Fibroblast of lung (primary cell): ENCODE measurements at regions not wholly inside any gene's neighbourhood (a gene's known extent, or its start where the extent isn't known, plus 50 kb on each side); places are given as distances from the start of the nearest gene placed in this dataset.

Source experiments
- EZH2 ChIP-seq: IDR thresholded peaks from 2 replicates; pipeline ENCODE4 v1.5.1; 2012; ENCODE audit warnings: low read length, control low read depth, mild to moderate bottlenecking; ENCODE audit errors: missing control alignments
- TF ChIP-seq, protein P1 (sequence below), 2 donors: IDR thresholded peaks in 1 of 2; conservative IDR thresholded peaks in 1 of 2; 1 replicate in 1 of 2; 2 replicates in 1 of 2; pipeline ENCODE4 v1.5.1; 2011 to 2012; ENCODE audit warnings: low read length in 2 of 2, control low read depth in 1 of 2, inconsistent platforms in 1 of 2, low read depth in 1 of 2, mild to moderate bottlenecking in 1 of 2

DNA sequence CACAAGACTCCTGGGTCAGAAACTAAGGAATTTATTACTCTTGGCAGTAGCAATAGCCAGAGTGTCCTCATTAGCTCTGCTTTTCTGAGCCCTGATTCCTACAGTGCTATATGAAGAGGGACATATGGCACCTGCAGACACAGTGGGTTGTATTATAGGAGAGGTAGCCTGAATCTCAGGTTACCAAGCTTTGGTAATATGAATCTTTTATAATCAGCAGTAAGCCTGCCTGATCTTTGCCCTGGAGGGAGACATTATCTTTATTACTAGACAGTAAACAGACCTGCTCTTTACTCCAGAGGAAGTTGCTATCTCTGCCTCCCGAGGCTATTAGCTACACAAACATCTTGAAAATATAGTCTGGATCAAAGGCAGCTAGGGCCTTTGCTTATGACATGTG lies 62.5 kb upstream of the HOPX start:
- TF ChIP-seq, protein P1, sequence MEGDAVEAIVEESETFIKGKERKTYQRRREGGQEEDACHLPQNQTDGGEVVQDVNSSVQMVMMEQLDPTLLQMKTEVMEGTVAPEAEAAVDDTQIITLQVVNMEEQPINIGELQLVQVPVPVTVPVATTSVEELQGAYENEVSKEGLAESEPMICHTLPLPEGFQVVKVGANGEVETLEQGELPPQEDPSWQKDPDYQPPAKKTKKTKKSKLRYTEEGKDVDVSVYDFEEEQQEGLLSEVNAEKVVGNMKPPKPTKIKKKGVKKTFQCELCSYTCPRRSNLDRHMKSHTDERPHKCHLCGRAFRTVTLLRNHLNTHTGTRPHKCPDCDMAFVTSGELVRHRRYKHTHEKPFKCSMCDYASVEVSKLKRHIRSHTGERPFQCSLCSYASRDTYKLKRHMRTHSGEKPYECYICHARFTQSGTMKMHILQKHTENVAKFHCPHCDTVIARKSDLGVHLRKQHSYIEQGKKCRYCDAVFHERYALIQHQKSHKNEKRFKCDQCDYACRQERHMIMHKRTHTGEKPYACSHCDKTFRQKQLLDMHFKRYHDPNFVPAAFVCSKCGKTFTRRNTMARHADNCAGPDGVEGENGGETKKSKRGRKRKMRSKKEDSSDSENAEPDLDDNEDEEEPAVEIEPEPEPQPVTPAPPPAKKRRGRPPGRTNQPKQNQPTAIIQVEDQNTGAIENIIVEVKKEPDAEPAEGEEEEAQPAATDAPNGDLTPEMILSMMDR (conservative IDR thresholded peaks at IDR 0.05 in 1 of 2, IDR thresholded peaks at IDR 0.05 in 1 of 2; ENCODE audit: low read depth in 1 of 2, low read length in 2 of 2): no peak
- TF ChIP-seq EZH2: no peak
